Neural progenitor cell (in vitro differentiated cells): ENCODE measurements at regions not wholly inside any gene's neighbourhood (a gene's known extent, or its start where the extent isn't known, plus 50 kb on each side); places are given as distances from the start of the nearest gene placed in this dataset.

Experiments
- DNase-seq: peaks from one replicate; pipeline ENCODE4 v3.0.0-alpha.2; 2016; ENCODE audit warnings: low spot score
- H2AFZ ChIP-seq: fragments of 200-600 bp; sonication (generic); replicated peaks from 2 replicates; pipeline ENCODE4 v1.6.1; 2016; ENCODE audit warnings: antibody characterized with exemption
- H3F3A ChIP-seq: fragments of 200-600 bp; sonication (generic); 2 replicates; pipeline ENCODE4 v1.6.1; 2016; ENCODE audit warnings: antibody characterized with exemption, low read depth
- H3K27ac ChIP-seq: fragments of 200-600 bp; sonication (generic); 2 replicates; pipeline ENCODE4 v1.5.1; 2016; ENCODE audit warnings: mild to moderate bottlenecking
- H3K27me3 ChIP-seq: fragments of 200-600 bp; sonication (generic); 2 replicates; pipeline ENCODE4 v1.6.1; 2016; ENCODE audit warnings: mild to moderate bottlenecking, moderate library complexity
- H3K36me3 ChIP-seq: fragments of 200-600 bp; sonication (generic); 2 replicates; pipeline ENCODE4 v1.5.1; 2016
- H3K4me1 ChIP-seq: fragments of 200-600 bp; sonication (generic); 2 replicates; pipeline ENCODE4 v1.6.1; 2016; ENCODE audit warnings: mixed run types
- H3K4me2 ChIP-seq: fragments of 200-600 bp; sonication (generic); 2 replicates; pipeline ENCODE4 v1.6.1; 2016
- H3K4me3 ChIP-seq: fragments of 200-600 bp; sonication (generic); 2 replicates; pipeline ENCODE4 v1.5.1; 2016
- H3K79me2 ChIP-seq: fragments of 200-600 bp; sonication (generic); 2 replicates; pipeline ENCODE4 v1.6.1; 2016; ENCODE audit warnings: low read depth
- H3K9ac ChIP-seq: fragments of 200-600 bp; sonication (generic); 2 replicates; pipeline ENCODE4 v1.6.1; 2016
- H3K9me3 ChIP-seq: fragments of 200-600 bp; sonication (generic); 2 replicates; pipeline ENCODE4 v1.5.1; 2016; ENCODE audit warnings: low read depth
- H4K20me1 ChIP-seq: fragments of 200-600 bp; sonication (generic); 2 replicates; pipeline ENCODE4 v1.6.1; 2016; ENCODE audit warnings: low read depth
- H3K27ac Mint-ChIP-seq: 3 replicates; pipeline ENCODE4 v1.8.0; 2021; ENCODE audit warnings: mixed read lengths
- H3K27me3 Mint-ChIP-seq: 2 replicates; pipeline ENCODE4 v1.8.0; 2022; ENCODE audit warnings: low read depth, mild to moderate bottlenecking, inconsistent platforms, moderate library complexity, mixed read lengths; ENCODE audit not compliant: insufficient read depth
- H3K36me3 Mint-ChIP-seq: 3 replicates; pipeline ENCODE4 v1.8.0; 2021; ENCODE audit warnings: mixed read lengths
- H3K4me1 Mint-ChIP-seq: 3 replicates; pipeline ENCODE4 v1.8.0; 2021; ENCODE audit warnings: mixed read lengths
- H3K4me3 Mint-ChIP-seq: 3 replicates; pipeline ENCODE4 v1.8.0; 2021; ENCODE audit warnings: mild to moderate bottlenecking, moderate library complexity, mixed read lengths
- H3K9me3 Mint-ChIP-seq: 3 replicates; pipeline ENCODE4 v1.8.0; 2020; ENCODE audit warnings: mixed read lengths
- EZH2 ChIP-seq: fragments of 200-600 bp; sonication (generic); IDR thresholded peaks from 2 replicates; pipeline ENCODE4 v1.6.1; 2017; ENCODE audit warnings: antibody characterized with exemption, mild to moderate bottlenecking, moderate library complexity
- EZH2phosphoT487 ChIP-seq: fragments of 200-600 bp; sonication (generic); IDR thresholded peaks from 2 replicates; pipeline ENCODE4 v1.6.1; 2017; ENCODE audit warnings: antibody characterized with exemption
- TF ChIP-seq, protein P1 (sequence below): fragments of 200-600 bp; sonication (generic); IDR thresholded peaks from 2 replicates; pipeline ENCODE4 v1.5.1; 2017; ENCODE audit warnings: antibody characterized with exemption, mild to moderate bottlenecking

DNA sequence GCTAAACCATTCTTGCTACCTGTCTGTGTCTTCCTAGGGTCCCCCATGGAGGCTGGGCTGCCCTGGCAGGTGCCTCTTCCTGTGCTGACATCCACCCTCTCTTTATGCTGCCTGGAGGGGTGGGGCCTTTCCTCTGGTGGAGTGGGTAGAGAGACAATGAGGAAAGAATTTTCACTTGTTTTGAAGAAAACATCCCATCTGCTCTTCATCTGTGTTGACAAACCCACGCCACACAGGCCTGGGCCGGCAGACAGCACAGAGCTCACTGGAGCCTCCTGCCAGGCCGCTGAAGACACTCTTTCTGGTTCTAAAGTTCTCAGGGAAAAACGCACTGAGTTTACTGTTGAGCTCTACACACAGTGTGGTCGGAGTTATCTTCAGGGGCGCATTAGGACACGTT lies 328.2 kb downstream of the GLRX3 start:
- H2AFZ ChIP-seq: no peak overlapping the region
- H3K4me2 ChIP-seq: no peak overlapping the region
- H3K27me3 ChIP-seq: no peaks in the 10 kb centered on the region
- no peaks in the 10 kb centered on the region for H3K36me3 Mint-ChIP-seq
- no peaks in the 10 kb centered on the region for H3K79me2 ChIP-seq
- H3K4me1 Mint-ChIP-seq: peaks cover 4% of the 10 kb centered on the region
- H3K9me3 Mint-ChIP-seq: peaks cover 11% of the 10 kb centered on the region
- no peaks in the 10 kb centered on the region for H3K4me1 ChIP-seq
- H3K4me3 ChIP-seq: no peak overlapping the region
- no peaks in the 10 kb centered on the region for H4K20me1 ChIP-seq
- no peaks in the 10 kb centered on the region for H3K36me3 ChIP-seq
- H3K27ac ChIP-seq: no peak overlapping the region
- no peak overlapping the region for H3K27ac Mint-ChIP-seq
- H3K9ac ChIP-seq: no peak overlapping the region
- H3K27me3 Mint-ChIP-seq: peaks cover 8% of the 10 kb centered on the region
- H3K9me3 ChIP-seq: no peaks in the 10 kb centered on the region
- H3K4me3 Mint-ChIP-seq: no peak overlapping the region
- H3F3A ChIP-seq: no peaks in the 10 kb centered on the region
- DNase-seq: no peak
- TF ChIP-seq, protein P1, sequence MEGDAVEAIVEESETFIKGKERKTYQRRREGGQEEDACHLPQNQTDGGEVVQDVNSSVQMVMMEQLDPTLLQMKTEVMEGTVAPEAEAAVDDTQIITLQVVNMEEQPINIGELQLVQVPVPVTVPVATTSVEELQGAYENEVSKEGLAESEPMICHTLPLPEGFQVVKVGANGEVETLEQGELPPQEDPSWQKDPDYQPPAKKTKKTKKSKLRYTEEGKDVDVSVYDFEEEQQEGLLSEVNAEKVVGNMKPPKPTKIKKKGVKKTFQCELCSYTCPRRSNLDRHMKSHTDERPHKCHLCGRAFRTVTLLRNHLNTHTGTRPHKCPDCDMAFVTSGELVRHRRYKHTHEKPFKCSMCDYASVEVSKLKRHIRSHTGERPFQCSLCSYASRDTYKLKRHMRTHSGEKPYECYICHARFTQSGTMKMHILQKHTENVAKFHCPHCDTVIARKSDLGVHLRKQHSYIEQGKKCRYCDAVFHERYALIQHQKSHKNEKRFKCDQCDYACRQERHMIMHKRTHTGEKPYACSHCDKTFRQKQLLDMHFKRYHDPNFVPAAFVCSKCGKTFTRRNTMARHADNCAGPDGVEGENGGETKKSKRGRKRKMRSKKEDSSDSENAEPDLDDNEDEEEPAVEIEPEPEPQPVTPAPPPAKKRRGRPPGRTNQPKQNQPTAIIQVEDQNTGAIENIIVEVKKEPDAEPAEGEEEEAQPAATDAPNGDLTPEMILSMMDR: no peak
- TF ChIP-seq EZH2phosphoT487 (no peak), EZH2 (no peak)

- no peak for DNase-seq
- Histone ChIP-seq H3K27me3 (no peaks in the 10 kb centered on the region), H3K4me2 (no peak overlapping the region), H3K4me1 (no peaks in the 10 kb centered on the region), H3K4me3 (no peak overlapping the region), H3K36me3 (no peaks in the 10 kb centered on the region), H4K20me1 (no peaks in the 10 kb centered on the region), H3F3A (no peaks in the 10 kb centered on the region), H3K27ac (no peak overlapping the region), H3K9ac (no peak overlapping the region), H3K9me3 (no peaks in the 10 kb centered on the region), H3K79me2 (no peaks in the 10 kb centered on the region), H2AFZ (no peak overlapping the region)
- Mint-ChIP-seq H3K27me3 (peaks cover 8% of the 10 kb centered on the region), H3K9me3 (peaks cover 11% of the 10 kb centered on the region), H3K27ac (no peak overlapping the region), H3K4me1 (no peaks in the 10 kb centered on the region), H3K4me3 (no peak overlapping the region), H3K36me3 (no peaks in the 10 kb centered on the region)
- TF ChIP-seq EZH2: no peak
- TF ChIP-seq, protein P1: no peak
- no peak for TF ChIP-seq EZH2phosphoT487
Observed at GRCh38 chr10:130466271-130466997, 330.2 kb downstream of the GLRX3 start.

DNA sequence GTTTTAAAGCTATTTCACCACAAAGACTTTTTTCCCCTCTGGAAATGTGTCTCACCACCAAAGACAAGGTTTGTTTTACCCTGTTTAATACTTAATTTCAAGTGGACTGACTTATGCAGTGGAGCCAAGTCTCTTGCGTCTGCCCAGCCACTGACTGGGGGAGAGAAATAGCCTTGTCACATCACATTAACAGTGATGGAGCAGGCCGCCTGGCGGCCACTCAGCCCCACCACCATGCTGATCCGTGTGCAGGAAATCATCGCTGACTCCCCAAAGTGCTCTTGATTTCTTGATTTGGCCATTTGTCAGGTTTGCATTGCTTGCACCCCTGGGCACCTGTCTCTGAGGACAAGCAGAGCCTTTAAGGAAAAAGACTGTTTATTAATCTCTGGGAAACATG lies 334.1 kb downstream of the GLRX3 start:
- H3K9me3 ChIP-seq: no peaks in the 10 kb centered on the region
- Mint-ChIP-seq H3K9me3 (peaks cover 14% of the 10 kb centered on the region), H3K4me1 (no peaks in the 10 kb centered on the region), H3K27ac (no peak overlapping the region), H3K36me3 (no peaks in the 10 kb centered on the region), H3K4me3 (no peak overlapping the region), H3K27me3 (peaks cover 12% of the 10 kb centered on the region)
- H3K4me3 ChIP-seq: no peak overlapping the region
- H2AFZ ChIP-seq: no peak overlapping the region
- no peaks in the 10 kb centered on the region for H3K79me2 ChIP-seq
- no peaks in the 10 kb centered on the region for H3K36me3 ChIP-seq
- H3K27me3 ChIP-seq: no peaks in the 10 kb centered on the region
- no peaks in the 10 kb centered on the region for H3F3A ChIP-seq
- no peak overlapping the region for H3K4me2 ChIP-seq
- no peaks in the 10 kb centered on the region for H3K4me1 ChIP-seq
- no peak overlapping the region for H3K27ac ChIP-seq
- DNase-seq: no peak
- no peak overlapping the region for H3K9ac ChIP-seq
- no peaks in the 10 kb centered on the region for H4K20me1 ChIP-seq
- TF ChIP-seq, protein P1: no peak
- no peak for TF ChIP-seq EZH2phosphoT487
- TF ChIP-seq EZH2: no peak
